GM12865 (cell line): ENCODE measurements at regions not wholly inside any gene's neighbourhood (a gene's known extent, or its start where the extent isn't known, plus 50 kb on each side); places are given as distances from the start of the nearest gene placed in this dataset.
"Not testable (repeated sequence)": the region's sequence is repeated elsewhere in the genome, so short reads cannot be mapped to it uniquely, and the experiment has no call there.

Source experiments
- DNase-seq: peaks from one replicate; pipeline ENCODE4 v3.0.0; 2010; ENCODE audit warnings: low read depth
- H3K4me3 ChIP-seq: 2 replicates; pipeline ENCODE4 v1.5.1; 2011; ENCODE audit warnings: mild to moderate bottlenecking, low read depth, low read length, control low read depth
- CTCF ChIP-seq: IDR thresholded peaks from 2 replicates; pipeline ENCODE4 v1.5.1; 2011; ENCODE audit warnings: low read length, control low read depth, low read depth, inconsistent platforms; ENCODE audit not compliant: insufficient read depth; ENCODE audit errors: missing control alignments

- no peak for TF ChIP-seq CTCF
- H3K4me3 ChIP-seq: no peak overlapping the region
- DNase-seq: no peak
Observed at GRCh38 chr14:28953973-28954372, 187.4 kb downstream of the FOXG1 start.

GRCh38 chr14:28966416-28967233, 200.0 kb downstream of the FOXG1 start:
- no peak for TF ChIP-seq CTCF
- DNase-seq: peak; percentile 5
- no peak overlapping the region for H3K4me3 ChIP-seq

- TF ChIP-seq CTCF: no peak
- H3K4me3 ChIP-seq: no peak overlapping the region
- no peak for DNase-seq
Observed at GRCh38 chr14:28975084-28975483, 208.5 kb downstream of the FOXG1 start.

- no peak for DNase-seq
- H3K4me3 ChIP-seq: no peak overlapping the region
- no peak for TF ChIP-seq CTCF
Observed at GRCh38 chr14:28982228-28982627, 215.6 kb downstream of the FOXG1 start.

GRCh38 chr14:28983279-28983678, 216.7 kb downstream of the FOXG1 start:
- TF ChIP-seq CTCF: no peak
- no peak overlapping the region for H3K4me3 ChIP-seq
- no peak for DNase-seq

GRCh38 chr14:28987516-28987915, 220.9 kb downstream of the FOXG1 start:
- no peak for DNase-seq
- H3K4me3 ChIP-seq: no peak overlapping the region
- TF ChIP-seq CTCF: no peak

GRCh38 chr14:28997196-28997595, 230.6 kb downstream of the FOXG1 start:
- DNase-seq, H3K4me3 ChIP-seq: not testable (repeated sequence)
